ENCODE measurements at regions not wholly inside any gene's neighbourhood (a gene's known extent, or its start where the extent isn't known, plus 50 kb on each side); places are given as distances from the start of the nearest gene placed in this dataset.

GRCh38 chr1:232877365-232878028 is 72.3 kb downstream of the MAP10 start:
- TF ChIP-seq CTCF (conservative IDR thresholded peaks at IDR 0.05; ENCODE audit: low read length), result no peak
- TF ChIP-seq EZH2phosphoT487 (IDR thresholded peaks at IDR 0.05; ENCODE audit: borderline replicate concordance, low read depth, low read length), result no peak

Measured in OCI-LY7 (cell line).